ENCODE measurements at regions not wholly inside any gene's neighbourhood (a gene's known extent, or its start where the extent isn't known, plus 50 kb on each side); places are given as distances from the start of the nearest gene placed in this dataset.
"Not testable (repeated sequence)": the region's sequence is repeated elsewhere in the genome, so short reads cannot be mapped to it uniquely, and the experiment has no call there.

DNA sequence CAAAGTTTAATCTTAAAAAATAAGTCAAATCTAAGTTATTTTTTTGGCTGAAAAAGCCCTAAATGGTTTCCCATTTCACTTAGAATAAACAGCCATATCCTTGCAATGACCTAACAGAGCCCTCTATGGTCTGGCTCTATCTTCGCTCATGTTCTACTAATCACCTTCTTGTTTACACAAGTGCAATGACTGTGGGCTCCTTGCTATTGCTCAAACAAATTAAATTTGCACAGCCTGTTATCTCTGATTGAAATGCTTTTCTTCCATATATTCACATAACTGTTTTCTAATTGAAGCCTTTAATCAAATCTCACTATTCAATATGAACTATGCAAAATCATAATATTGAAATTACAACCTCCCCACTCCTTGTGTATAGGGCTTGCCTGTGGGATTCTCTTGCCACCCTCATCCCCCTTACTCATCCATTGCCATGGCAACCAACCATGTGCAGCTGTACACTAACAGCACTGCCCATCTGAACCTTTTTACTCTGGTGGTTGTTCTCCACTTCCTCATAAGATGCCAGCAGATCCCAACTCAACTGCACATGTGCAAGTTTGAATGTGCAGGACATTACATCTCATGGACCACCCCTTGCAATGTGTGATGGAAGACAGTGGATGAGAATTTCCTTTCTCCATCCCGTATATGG, 1083.2 kb downstream of the SOCS6 start:
- no peak for DNase-seq (ENCODE audit: low read depth, low spot score)

DNA sequence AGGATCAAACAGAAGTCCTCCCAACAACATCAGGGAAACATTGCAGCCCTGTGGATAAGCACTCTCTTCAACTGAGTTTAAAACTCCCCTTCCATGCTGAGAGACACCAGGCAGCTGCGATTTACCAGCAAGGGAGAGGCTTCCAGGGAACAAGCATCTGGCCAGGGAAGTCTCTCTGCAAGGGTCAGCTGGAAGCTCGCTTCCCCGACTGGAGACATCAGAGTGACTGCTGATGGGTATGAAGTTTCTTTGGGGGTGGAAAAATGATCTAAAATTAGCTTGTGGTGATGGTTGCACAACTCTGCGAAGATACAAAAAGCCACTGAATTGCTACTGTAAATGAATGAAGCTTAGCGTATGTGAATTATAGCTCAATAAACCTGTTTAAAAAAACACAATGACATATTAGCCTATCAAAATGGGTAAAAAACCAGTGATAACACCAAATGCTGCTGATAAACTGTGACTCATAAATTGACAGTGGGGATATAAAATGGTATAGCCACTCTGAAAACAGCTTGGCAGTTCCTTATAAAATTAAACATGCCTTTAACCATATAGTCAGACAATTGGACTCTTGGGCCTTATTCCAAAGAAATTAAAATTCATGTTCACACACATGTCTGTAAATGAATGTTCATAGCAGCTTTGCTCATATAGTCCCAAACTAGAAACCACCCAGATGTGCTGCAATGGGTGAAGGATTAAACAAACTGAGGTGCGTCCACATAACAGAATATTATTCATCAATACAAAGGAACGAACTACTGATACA, 1082.0 kb downstream of the SOCS6 start:
- no peak for DNase-seq (ENCODE audit: low read depth, low spot score)

DNA sequence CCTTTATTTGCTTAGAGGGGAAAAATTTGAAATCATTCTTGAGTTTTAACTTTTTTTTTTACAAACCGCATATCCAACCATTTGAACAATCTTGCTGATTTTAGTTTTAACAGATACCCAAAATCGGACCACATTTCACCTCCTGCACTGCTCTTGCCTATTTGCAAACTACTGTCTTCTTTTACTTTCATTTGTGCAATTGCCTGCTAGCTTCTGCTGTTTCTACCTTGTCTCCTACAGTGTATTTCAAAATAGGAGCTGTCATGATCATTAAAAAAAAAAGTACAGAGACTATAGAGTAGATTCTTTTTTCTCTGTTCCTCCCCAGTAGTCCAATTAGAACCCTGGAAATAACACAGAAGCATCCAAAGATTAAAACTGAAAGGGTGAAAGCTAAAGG, 1081.2 kb downstream of the SOCS6 start:
- no peak for DNase-seq (ENCODE audit: low read depth, low spot score)

DNA sequence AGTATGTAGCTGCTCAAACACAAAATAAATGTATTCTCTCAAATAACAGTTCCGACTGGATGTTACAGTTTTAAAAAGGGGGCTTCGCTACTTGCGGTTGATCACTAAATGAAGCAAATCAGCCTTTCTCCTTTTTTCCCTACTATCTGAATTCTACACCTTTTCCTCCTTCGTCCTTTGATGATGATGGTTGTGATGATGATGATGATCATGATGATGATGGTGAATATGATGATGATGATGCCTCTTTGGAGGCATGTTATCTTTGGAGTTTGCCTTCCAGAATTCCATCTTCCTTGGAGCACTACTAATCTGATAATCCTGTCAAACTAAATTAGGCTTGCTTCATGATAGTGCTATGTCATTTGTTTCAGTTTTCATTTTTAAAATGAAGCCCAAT, 1073.3 kb downstream of the SOCS6 start:
- no peak for DNase-seq (ENCODE audit: low read depth, low spot score)

DNA sequence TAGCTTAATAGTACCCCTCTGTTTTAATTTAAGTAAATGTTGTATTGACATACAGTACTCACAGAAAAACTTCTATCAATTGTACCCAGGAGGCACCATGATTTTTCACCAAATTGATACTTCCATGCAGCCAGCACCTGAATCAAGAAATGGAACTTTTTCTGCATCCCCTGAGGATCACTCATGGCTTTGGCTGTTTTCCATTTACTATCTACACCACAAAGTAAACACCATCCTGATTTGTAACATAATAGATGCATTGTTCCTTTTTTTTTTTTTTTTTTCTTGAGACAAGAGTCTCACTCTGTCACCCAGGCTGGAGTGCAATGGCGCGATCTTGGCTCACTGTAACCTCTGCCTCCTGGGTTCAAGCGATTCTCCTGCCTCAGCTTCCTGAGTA, 1066.8 kb downstream of the SOCS6 start:
- DNase-seq (ENCODE audit: low read depth, low spot score), result not testable (repeated sequence)

DNA sequence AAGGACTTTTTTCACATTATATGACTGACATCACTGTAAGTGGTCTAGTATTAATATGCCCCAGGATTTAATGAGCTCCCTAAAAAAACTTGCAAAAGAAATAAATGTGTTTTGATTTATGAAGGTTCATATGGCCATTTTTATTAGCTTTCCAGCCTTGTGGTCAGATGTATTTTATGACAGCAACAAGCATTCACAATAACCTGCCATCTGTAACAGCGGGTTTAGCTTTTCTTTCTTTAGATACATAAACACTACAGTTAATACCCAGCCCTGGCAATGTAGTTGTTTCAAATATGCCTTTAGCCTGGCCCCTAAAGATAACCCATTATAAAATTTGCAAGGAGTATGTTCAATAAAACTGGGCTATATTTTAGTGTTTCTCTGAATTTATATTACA, 1063.8 kb downstream of the SOCS6 start:
- no peak for DNase-seq (ENCODE audit: low read depth, low spot score)

DNA sequence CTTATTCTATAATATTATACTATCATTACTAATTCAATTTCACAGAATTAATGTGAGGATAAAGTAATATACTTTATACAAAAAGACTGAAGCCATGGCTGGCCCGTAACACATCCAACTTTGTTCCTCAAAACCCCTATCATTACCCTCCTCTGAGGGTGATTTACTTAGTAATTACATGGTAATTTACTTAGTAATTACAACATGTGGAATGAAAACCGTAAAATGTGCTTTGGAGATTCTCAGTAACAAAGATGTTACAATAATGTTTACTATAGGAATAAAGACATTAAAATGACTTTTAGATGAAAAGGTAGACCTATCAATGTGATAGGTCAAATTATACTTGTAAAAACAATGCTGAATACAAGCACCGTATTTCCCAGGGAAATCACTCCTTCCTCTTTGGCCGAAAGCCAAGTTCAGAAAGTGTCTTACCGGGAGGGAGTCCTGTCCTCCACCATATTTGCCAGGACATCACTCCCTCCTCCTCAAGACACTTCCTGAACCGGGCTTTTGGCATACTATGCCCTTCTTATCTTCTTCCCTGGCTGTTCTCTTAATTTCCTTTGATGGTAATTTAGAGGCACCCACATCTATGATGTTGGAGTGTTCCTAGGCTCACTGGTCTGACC, 1047.8 kb downstream of the SOCS6 start:
- no peak for DNase-seq (ENCODE audit: low read depth, low spot score)

DNA sequence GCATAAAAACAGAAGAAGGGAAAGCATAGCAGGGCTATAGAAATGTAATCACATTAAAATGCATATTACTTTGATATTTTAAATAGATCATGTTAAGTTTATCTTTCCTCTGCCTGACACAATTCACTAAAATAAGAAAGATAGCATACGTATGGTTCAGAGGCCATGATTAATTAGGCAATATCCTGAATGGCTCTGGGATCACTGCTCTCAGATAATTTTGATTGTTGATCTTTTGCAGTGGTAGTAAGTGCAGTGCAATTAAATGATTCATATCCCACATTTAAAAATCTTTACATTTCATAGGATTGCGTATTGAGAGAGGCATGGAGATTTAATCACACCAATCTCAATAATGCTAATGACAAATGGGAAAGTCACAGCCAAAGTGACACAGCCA, 1040.7 kb downstream of the SOCS6 start:
- no peak for DNase-seq (ENCODE audit: low read depth, low spot score)

DNA sequence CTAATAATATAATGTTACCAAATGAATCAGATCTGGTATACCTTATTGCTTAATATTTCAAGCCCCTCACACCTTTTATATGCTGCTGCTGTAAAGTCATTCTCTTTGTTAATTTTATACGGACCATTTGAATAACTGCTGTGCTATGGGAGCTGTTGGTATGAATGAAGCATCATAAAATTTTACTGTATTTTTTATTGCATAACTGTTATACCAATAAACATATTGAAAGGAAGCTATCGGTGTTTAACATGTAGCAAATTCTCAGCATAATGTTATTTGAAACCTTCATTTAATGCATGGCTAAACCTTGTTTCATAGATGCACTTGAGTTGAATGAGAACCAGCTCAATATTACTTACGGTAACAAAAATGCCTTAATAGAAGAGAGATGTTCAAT, 1040.3 kb downstream of the SOCS6 start:
- no peak for DNase-seq (ENCODE audit: low read depth, low spot score)

DNA sequence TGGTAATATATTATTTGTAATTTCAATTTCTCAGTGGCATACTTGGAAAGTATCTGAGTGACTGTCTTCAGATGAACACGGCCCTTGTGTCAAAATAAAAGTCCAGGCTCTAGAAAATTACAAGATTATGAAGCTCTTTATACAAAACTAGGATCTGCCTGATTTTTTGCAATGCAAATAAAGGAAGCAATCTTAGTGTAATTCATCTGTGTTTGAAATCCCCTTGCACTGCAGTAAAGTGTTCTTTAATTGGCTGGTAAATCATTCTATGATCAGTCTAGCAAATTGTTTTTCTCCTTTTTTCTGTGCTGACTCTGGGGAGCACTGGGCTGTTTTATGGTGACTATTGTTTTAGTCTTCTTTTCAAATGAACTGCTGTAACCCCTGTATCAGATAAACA, 1039.0 kb downstream of the SOCS6 start:
- no peak for DNase-seq (ENCODE audit: low read depth, low spot score)

DNA sequence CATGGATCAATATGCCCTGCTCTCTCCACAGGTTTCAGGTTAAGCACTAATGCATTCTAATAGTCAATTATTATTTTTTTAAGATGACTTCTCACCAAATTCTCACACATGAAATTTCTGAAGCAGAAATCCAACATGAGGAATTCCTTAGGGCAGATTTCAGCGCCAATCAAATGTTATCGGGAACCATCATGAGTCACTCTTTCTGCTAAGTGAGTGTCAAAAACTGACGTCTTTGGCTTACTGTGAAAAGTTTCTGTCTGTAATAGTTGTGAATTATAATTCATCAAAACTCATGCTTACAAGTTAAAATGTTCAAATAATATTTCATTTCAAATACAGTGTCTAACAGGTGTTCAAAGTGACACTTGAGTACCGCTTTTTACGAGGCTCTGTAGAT, 1038.6 kb downstream of the SOCS6 start:
- no peak for DNase-seq (ENCODE audit: low read depth, low spot score)

DNA sequence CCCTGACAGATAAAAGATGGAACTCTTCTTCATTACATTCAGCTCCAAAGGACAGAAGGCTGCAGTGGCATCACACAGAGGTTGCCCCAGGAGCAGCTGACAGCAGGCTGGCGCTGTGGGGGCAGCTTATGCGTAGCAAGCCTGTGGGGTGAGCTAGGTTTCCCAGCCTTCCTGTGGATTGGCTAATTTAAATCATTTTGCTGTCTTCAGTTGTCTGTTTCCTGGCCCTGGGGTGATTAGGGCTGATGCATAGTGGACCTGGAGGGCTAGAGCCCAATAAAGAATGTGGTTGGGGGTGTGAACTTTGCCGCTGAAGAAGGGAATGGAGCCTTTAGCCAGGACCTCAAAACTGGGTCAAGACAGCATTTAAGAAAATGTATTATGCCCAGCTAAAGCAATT, 1038.0 kb downstream of the SOCS6 start:
- DNase-seq (ENCODE audit: low read depth, low spot score), result no peak

DNA sequence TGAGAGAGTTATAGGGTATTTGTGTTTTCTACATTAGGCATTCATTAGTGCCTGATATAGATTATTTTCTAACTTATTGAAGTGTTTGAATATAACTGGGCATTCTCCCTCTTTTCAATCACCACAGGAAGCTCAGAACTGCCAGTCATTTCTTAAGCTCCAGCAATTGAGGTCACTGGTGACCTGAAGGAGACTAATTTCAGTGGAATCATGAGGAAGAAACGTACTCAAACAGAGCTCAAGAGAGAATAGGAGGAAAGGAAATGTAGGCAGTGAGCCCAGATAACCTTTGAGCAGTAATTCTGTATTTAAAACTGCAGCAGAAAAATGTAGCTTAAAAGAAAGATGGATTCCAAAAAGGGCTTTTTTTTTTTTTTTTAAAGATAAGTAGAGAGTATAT, 1035.5 kb downstream of the SOCS6 start:
- no peak for DNase-seq (ENCODE audit: low read depth, low spot score)

DNA sequence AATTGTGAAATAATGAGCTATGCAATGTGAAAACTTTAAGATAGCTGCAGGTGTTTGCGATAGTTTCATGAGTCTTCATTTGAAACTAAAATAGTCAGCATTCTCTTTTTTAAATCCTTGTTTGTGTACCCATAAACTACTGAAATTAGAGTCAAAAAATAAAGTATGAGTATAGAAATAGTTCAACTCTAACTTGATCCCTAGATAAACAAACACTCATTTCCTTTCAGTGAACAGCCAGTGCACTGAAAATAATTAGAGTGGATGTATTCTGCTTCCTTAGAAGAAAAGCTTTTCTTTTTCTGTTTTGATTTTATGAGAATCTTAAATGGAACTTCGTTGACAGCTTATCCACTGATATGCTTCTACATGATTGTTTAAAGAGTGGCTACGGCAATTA, 1033.4 kb downstream of the SOCS6 start:
- no peak for DNase-seq (ENCODE audit: low read depth, low spot score)

DNA sequence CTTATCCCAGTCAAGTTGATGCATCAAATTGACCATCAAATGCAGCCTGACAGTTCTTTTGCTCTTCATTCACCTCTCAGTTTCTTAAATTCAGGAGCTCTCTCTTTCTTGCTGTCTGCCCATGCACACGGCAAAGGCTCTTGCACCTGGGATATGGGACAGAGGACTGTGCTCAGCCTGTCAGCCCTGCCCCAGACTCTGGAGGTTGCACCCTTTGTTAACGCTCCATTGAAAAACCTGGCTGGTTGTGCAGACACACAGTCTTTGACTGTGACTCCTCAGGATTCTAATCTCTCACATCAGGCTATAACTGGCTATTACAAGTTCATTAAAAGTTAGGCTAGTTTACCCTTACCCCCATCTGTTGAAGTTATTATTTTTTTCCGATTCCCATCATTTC, 1032.5 kb downstream of the SOCS6 start:
- DNase-seq (ENCODE audit: low read depth, low spot score), result no peak

DNA sequence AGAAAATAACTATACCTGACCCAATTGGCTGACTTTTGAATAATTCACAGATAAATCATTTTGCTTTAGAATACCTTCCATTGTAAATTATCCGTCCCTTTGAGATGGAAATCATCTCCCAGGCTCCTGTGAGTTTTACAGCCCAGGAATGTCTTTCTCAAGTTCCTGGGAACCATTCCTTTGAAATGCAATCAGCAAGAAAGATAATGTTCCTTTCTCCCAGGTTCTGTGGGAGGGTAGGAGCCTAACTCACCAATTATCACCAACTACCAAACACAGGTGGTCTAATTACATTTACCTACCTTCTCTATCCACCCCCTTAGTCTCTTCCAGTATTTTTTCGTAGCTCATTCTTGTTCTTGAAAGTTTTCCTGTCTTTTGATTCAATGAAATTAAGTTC, 1016.0 kb downstream of the SOCS6 start:
- no peak for DNase-seq (ENCODE audit: low read depth, low spot score)

DNA sequence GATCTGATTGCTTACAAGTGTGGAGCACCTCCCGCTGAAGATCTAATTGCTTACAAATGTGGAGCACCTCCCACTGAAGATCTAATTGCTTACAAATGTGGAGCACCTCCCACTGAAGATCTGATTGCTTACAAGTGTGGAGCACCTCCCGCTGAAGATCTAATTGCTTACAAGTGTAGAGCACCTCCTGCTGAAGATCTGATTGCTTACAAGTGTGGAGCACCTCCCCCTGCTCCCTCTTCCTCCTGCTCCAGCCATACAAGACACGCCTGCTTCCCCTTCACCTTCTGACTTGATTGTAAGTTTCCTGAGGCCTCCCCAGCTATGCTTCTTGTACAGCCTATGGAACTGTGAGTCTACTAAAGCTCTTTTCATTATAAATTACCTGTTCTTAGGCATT, 1014.9 kb downstream of the SOCS6 start:
- DNase-seq (ENCODE audit: low read depth, low spot score), result not testable (repeated sequence)

DNA sequence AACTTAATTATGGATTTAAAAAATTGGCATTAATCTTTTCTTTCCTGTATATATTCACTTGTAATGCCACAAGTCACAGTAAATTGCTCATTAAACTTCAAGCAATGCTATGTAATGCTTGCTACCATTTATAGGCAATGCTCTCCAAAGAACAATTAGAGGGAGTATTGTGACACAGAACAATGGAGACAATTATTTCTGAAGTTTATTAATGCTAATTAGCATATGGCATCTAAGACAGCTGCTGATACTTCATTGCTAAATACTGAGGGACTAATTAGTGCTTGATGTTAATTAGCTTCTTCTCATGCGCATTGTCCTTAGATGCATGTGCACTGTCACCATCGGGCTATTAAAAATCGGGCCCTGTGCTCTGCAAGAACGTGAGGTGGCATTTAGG, 1012.8 kb downstream of the SOCS6 start:
- no peak for DNase-seq (ENCODE audit: low read depth, low spot score)

DNA sequence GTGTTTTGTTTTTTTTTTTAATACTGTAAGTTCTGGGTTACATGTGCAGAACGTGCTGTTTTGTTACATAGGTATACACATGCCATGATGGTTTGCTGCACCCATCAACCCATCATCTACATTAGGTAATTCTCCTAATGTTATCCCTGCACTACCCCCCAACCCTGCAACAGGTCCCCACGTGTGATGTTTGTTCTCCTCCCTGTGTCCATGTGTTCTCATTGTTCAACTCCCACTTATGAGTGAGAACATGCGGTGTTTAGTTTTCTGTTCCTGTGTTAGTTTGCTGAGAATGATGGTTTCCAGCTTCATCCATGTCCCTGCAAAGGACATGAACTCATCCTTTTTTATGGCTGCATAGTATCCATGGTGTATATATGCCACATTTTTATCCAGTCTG, 1005.4 kb downstream of the SOCS6 start:
- not testable (repeated sequence) for DNase-seq (ENCODE audit: low read depth, low spot score)

DNA sequence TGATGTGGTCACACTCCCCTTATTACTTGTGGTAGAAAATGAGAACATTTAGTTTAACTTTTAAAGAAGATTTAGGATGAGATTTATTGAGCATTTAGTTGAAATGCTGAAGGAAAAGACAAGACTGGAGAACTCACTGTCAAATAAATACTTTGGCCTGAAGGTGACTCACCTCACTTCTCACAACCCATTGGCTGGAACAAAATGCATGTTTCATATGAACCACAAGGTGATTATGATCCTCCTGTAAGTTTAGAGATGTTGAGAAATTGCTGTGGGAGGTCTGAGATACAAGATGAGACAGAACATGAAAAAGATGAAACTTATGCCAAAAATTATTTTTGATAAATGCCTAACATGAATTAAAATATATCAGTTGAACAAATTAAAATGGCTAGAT, 1004.5 kb downstream of the SOCS6 start:
- no peak for DNase-seq (ENCODE audit: low read depth, low spot score)

DNA sequence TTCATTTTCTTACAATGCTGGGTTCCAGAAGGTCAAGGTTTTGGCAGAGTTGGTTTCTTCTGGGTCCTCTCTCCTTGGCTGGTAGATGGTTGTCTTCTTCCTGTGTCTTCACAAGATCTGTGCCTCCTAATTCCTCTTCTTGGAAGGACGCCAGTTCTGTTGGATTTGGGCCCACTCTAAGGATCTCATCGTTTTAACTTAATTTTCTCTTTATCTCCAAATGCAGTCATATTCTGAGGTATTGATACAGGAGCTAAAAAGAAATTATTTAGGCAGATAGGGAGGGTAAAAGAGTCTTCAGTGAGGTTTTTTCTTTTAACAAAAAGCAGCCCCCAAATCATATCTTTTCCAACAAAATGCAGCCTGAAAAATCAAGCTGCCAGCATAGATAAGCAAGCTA, 998.4 kb downstream of the SOCS6 start:
- no peak for DNase-seq (ENCODE audit: low read depth, low spot score)

DNA sequence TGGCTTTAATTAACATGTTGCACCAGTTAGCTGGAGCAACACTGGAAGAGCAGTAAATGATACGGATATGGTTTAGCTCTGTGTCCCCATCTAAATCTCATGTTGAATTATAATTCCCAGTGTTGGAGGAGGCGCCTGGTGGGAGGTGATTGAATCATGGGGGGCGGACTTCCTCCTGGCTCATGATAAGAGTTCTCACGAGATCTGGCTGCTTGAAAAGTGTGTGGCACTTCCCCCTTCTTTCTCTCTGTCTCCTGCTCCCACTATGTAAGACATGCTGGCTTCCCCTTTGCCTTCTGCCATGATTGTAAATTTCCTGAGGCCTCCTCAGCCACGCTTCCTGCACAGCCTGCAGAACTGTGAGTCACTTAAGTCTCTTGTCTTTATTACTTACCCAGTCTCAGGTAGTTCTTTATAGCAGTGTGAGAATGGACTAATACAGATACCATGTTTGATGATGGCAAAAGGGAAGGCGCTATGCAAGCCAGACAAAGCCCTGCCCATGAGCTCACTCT, 963.6 kb downstream of the SOCS6 start:
- DNase-seq (ENCODE audit: low read depth, low spot score), result no peak

DNA sequence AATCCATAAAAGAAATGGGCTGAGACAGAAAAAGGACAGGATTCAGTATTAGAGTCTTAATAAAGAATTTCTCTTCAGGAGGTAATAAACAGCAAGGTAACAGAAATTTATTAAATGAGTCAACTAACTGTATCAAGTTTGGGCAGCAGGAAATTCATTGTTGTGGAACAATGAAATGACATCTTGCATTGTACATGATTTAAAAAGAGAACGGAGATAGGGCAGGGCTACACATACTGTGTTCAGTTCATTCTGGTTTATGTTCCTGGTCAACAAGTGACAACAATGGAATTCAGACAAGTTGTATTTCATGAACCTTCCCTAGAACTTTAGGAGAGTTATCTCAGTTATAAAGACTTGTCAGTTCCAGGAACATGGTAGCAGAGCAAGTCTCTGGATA, 961.3 kb downstream of the SOCS6 start:
- DNase-seq (ENCODE audit: low read depth, low spot score), result no peak

Measured in iPS DF 19.7 (cell line).